ENCODE measurements at regions not wholly inside any gene's neighbourhood (a gene's known extent, or its start where the extent isn't known, plus 50 kb on each side); places are given as distances from the start of the nearest gene placed in this dataset.
"Not testable (repeated sequence)": the region's sequence is repeated elsewhere in the genome, so short reads cannot be mapped to it uniquely, and the experiment has no call there.

GRCh38 chr5:71771191-71771590 lies 52.1 kb downstream of the CARTPT start:
- in situ Hi-C loops (cut with HindIII; ENCODE audit: low sequenced_read_pairs): no loop called here

- in situ Hi-C loops (cut with HindIII; ENCODE audit: low sequenced_read_pairs): no loop called here
These were observed 59.7 kb downstream of the CARTPT start for GRCh38 chr5:71778678-71779276.

GRCh38 chr5:71780597-71780996 lies 61.5 kb downstream of the CARTPT start:
- in situ Hi-C loops (cut with HindIII; ENCODE audit: low sequenced_read_pairs): loop anchor here (5.0 kb wide), 1 partner anchor 527 kb away; no protein-coding TSS in a partner anchor

GRCh38 chr5:71782393-71782770 lies 63.3 kb downstream of the CARTPT start:
- in situ Hi-C loops (cut with HindIII; ENCODE audit: low sequenced_read_pairs): loop anchor here (5.0 kb wide), 1 partner anchor 525 kb away; no protein-coding TSS in a partner anchor

GRCh38 chr5:71782771-71783770 lies 64.0 kb downstream of the CARTPT start:
- in situ Hi-C loops (cut with HindIII; ENCODE audit: low sequenced_read_pairs): loop anchor here (5.0 kb wide), 1 partner anchor 524 kb away; no protein-coding TSS in a partner anchor

GRCh38 chr5:71783891-71784290 lies 64.8 kb downstream of the CARTPT start:
- in situ Hi-C loops (cut with HindIII; ENCODE audit: low sequenced_read_pairs): loop anchor here (5.0 kb wide), 1 partner anchor 523 kb away; no protein-coding TSS in a partner anchor

GRCh38 chr5:71786337-71787055 lies 67.4 kb downstream of the CARTPT start:
- in situ Hi-C loops (cut with HindIII; ENCODE audit: low sequenced_read_pairs): no loop called here

GRCh38 chr5:71788794-71789193 lies 69.7 kb downstream of the CARTPT start:
- in situ Hi-C loops (cut with HindIII; ENCODE audit: low sequenced_read_pairs): no loop called here

- in situ Hi-C loops (cut with HindIII; ENCODE audit: low sequenced_read_pairs): no loop called here
These were observed 70.7 kb downstream of the CARTPT start for GRCh38 chr5:71789746-71790145.

- in situ Hi-C loops (cut with HindIII; ENCODE audit: low sequenced_read_pairs): no loop called here
These were observed 71.4 kb downstream of the CARTPT start for GRCh38 chr5:71790433-71790832.

- in situ Hi-C loops (cut with HindIII; ENCODE audit: low sequenced_read_pairs): not testable (repeated sequence)
These were observed 73.0 kb downstream of the CARTPT start for GRCh38 chr5:71792041-71792440.

GRCh38 chr5:71794061-71794695 lies 75.1 kb downstream of the CARTPT start:
- in situ Hi-C loops (cut with HindIII; ENCODE audit: low sequenced_read_pairs): no loop called here

GRCh38 chr5:71802673-71803072 lies 83.6 kb downstream of the CARTPT start:
- in situ Hi-C loops (cut with HindIII; ENCODE audit: low sequenced_read_pairs): no loop called here

- in situ Hi-C loops (cut with HindIII; ENCODE audit: low sequenced_read_pairs): no loop called here
These were observed 87.6 kb downstream of the CARTPT start for GRCh38 chr5:71806711-71807110.

- in situ Hi-C loops (cut with HindIII; ENCODE audit: low sequenced_read_pairs): no loop called here
These were observed 88.8 kb downstream of the CARTPT start for GRCh38 chr5:71807909-71808308.

GRCh38 chr5:71809446-71809845 lies 90.4 kb downstream of the CARTPT start:
- in situ Hi-C loops (cut with HindIII; ENCODE audit: low sequenced_read_pairs): no loop called here

GRCh38 chr5:71810023-71810422 lies 90.9 kb downstream of the CARTPT start:
- in situ Hi-C loops (cut with HindIII; ENCODE audit: low sequenced_read_pairs): no loop called here

- in situ Hi-C loops (cut with HindIII; ENCODE audit: low sequenced_read_pairs): no loop called here
These were observed 91.6 kb downstream of the CARTPT start for GRCh38 chr5:71810471-71811195.

- in situ Hi-C loops (cut with HindIII; ENCODE audit: low sequenced_read_pairs): no loop called here
These were observed 92.7 kb downstream of the CARTPT start for GRCh38 chr5:71811779-71812178.

- in situ Hi-C loops (cut with HindIII; ENCODE audit: low sequenced_read_pairs): no loop called here
These were observed 97.2 kb downstream of the CARTPT start for GRCh38 chr5:71816307-71816706.

Measured in endothelial cell of hepatic sinusoid (primary cell).